SIG-M5 treated with dmso at 0.1 percent for 504 hours (cell line): ENCODE measurements at regions not wholly inside any gene's neighbourhood (a gene's known extent, or its start where the extent isn't known, plus 50 kb on each side); places are given as distances from the start of the nearest gene placed in this dataset.

Source experiments
- DNase-seq: peaks from one replicate; lab custom pipeline; 2025; ENCODE audit not compliant: unreplicated experiment; lab: John Stamatoyannopoulos, UW

GRCh38 chr13:109403012-109403421 lies 383.4 kb downstream of the IRS2 start:
- DNase-seq: peak; percentile 98

DNA sequence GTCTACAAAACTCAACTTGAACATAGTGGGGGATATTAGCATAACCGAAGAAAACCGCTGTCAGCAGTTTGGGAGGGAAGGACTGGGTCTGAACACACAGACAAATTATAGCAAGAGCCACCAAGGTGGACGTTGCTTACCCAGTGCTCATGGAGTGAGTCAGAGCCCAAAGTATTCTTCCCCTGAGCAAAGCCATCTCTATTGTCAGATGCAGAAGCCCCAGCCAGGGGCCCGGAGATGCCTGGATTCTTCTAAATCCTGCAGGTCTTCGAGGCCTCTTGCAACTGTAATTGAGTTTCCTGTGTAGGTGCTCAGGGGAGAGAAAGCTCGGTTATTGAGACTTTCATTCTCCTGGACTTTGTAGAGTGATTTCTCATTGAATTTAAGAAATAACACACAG lies 384.5 kb downstream of the IRS2 start:
- no peak for DNase-seq

DNA sequence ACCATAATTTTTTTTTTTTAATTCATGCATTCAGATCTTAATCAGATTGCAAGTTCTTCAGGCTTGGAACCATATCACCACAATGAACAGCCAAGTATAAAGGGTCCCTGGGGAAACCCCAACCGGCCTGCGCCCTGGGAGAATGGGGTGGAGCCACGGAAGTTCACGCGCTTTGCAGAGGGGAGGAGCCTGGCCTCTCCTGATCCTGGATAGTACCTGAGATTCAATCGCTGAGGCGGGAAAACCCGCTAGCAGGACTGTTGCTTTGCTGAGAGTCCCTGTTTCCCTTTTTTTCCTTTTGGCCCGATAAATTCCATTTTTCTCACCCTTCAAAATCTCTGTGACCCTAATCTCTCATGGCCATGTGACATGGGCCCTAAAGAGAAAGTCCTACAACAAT lies 385.1 kb downstream of the IRS2 start:
- DNase-seq: no peak

DNA sequence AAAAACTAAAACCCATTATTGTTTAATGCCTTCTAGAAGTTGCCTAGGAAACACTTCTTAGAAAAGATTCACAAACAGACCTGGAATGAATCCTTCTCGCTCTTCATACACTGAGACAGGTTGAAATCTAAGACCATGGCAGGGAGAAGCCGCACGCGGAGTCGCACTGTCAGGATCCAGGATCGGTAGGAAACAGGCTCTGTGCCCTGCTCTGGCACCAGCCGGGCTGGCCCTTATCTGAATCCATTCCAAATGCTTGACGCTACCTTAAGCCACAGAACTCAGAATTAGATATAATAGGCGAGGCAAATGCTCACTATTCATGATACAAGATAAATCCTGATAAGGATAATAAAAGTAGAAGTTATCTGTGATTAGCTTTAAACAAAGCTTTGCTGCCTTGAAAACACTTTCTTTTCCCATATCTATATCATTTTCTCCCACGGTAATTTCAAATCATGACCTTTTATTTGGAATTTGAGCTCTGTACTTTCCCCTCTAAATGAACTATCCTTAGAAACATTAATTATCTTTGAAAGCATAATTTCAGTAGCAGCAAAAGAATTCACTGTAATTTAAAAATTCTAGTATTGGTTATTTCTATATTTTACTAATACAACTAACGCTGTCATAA lies 385.6 kb downstream of the IRS2 start:
- DNase-seq: no peak

GRCh38 chr13:109400209-109400608 lies 386.2 kb downstream of the IRS2 start:
- peak; percentile 98 for DNase-seq

DNA sequence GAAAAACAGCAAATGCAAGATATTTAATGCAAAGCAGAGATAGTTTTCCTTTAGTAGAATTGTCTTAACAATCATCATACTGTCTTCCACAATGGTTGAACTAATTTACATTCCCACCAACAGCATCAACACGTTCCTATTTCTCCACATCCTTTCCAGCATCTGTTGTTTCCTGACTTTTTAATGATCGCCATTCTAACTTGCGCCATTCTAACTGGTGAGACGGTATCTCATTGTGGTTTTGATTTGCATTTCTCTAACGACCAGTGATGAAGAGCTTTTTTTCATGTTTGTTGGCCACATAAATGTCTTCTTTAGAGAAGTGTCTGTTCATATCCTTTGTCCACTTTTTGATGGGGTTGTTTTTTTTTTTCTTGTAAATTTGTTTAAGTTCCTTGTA lies 388.3 kb downstream of the IRS2 start:
- DNase-seq: peak; percentile 56

- DNase-seq: no peak
These were observed 389.1 kb downstream of the IRS2 start for GRCh38 chr13:109397285-109397684.

- DNase-seq: no peak
These were observed 390.1 kb downstream of the IRS2 start for GRCh38 chr13:109396266-109396665.

DNA sequence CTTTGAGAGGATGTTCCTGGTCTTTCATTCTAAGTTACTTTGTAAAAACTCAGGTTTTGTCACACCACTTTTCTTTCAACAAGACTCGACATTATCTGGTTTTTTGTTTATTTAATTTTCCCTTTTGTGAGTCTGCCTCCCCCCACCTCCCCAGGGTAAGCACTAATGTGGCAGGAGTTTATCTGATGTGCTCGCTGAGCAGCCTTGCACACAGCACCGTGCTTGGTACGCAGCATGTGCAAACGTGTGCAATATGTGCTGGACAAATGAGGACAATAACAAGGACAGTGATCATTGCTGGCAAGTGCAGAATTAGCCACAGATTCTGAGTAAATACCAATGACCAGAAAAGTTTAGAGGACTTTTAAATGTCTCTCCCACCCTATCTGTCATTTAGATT lies 391.4 kb downstream of the IRS2 start:
- no peak for DNase-seq

DNA sequence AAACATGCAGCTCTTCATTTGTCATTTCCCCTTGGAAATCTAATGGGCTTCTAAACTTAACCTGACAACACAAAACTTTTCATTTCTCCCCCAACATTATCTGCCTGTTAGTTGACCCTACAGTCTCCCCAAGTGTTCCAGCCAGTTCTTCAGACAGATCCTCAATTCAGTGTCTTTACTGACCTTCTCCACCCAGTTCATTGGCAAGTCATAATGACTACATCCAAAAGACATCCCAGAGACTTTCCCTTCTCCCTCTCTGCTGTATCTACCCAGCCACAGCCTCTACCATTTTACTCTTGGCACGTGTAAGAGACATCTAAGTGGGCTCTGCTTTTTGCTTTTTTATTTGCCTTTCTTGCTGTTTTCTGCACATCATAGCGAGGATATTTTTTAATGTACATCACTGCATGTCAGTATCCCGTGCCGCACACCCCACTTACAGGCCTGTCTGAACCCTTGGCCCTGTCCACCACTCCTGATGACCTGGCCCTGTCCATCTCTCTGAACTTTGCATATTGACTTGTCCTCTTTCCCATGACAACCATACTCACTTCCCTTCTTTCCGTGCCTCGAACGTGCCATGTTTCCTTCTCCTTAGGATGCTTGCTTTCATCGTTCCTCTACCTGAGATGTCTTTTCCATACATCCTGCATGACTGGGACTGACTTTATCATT lies 391.9 kb downstream of the IRS2 start:
- no peak for DNase-seq

DNA sequence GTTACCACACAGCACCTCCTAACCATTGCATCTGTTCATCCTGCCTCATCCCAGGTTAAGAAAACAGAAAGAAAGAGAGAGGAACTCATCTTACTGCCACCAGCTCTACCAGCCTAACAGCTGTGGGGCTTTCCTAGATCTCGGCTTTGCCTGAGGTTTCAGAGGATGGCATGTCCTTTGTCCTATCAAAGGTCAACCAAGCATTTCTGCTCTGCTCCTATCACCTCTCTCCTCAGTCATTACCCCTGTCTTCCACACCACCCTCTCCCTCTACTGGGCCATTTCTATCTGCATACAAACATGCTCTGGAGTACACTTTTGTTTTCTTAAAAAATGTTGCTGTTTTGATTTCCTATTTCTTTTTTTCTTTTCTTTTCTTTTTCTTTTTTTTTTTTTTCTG lies 393.3 kb downstream of the IRS2 start:
- no peak for DNase-seq

GRCh38 chr13:109390391-109390790 lies 396.0 kb downstream of the IRS2 start:
- DNase-seq: no peak

GRCh38 chr13:109389892-109390345 lies 396.5 kb downstream of the IRS2 start:
- peak; percentile 99 for DNase-seq

DNA sequence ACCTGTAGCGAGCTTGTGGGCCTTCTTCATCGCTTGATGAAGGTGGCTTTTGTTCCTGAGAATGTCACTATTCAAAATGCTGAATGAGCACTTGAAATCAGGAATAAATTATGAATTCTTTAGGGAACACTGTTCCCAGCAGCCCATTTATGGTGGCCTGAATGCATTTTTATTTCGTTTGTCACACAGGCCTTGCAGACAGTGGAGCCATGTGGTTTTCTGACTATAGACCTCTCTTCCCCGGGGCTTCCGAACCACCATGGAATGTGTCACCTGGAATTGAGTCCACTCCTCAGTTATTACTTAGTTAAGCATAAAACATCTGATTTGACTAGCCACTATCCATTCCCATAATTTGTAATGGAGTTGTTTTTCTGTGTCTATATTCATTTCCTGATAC lies 396.9 kb downstream of the IRS2 start:
- DNase-seq: peak; percentile 79

DNA sequence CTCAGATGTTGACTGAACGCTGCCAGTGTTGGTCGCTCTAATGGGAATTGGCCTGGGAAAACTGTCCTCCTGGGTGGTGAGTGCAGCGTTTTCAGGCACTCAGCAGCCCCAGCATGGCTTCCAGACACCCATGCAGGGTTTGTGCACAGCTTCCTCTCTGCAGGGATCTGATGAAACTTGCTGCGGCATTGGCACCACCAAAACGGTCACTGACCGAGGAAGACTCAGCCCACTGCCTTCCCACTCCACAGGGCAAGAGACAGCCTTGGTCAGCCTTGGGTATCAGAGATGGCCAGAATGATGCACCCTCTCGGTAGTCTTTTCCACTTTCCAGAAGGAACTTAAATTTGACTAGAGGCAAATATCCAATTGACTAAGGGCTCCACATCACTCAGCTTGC lies 398.9 kb downstream of the IRS2 start:
- DNase-seq: peak; percentile 67

GRCh38 chr13:109385242-109385560 lies 401.2 kb downstream of the IRS2 start:
- DNase-seq: peak; percentile 61

DNA sequence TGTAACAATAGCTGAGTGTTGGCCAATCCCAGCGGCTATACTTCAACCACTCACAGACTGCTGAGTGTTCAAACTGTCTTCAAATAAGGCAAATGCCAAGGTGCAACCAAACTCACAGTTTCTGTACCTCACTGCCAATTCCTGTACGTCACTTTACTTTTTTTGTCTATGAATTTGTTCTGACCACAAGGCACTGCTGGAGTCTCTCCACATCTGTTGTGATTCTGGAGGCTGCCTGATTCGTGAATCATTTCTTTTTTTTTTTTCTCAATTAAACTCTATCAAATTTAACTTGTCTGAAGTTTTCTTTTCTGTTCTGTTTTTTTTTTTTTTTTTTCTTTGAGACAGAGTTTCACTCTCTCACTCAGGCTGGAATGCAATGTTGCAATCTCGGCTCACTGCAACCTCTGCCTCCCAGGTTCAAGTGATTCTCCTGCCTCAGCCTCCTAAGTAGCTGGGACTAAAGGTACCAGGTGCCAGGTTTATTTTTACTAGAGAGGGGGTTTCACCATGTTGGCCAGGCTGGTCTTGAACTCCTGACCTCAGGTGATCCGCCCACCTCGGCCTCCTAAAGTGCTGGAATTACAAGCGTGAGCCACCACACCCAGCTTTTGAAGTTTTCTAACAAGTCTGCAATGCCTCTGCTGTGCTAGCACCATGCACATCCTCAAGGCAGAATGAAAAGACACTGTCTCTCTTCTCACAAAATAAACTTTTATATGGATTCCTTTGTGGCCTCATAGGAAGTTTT lies 401.7 kb downstream of the IRS2 start:
- DNase-seq: peak; percentile 22

- DNase-seq: peak; percentile 37
These were observed 402.7 kb downstream of the IRS2 start for GRCh38 chr13:109383683-109384082.

DNA sequence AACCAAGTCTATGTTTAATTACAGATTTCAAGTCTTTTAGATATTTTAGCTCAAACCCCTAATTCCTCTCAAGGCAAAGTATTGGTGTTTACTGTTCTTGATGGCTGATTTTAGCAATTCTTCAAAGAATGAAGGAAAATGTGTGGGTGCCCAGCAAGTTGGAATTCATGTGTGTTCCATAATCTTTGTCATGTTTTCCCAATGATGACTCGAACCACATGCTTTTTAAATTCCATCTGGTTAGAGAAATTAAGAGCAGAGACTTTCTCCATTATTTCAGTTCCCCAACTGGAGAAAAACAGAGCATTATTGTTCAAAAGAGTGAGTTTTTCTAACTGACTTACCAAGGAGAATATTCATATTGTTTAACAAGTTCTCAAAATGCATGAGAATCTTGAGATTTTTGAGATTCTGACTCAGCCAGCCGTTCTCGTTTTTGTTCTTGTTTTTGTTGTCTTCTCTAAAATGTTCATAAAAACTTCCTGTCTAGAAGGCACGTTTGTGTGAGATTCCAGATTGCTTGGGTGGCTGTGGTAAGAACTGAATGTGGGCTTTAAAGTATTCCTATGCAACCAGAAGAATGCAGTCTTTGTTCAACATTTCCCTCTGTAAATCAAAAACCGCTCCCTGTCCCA lies 404.7 kb downstream of the IRS2 start:
- no peak for DNase-seq

GRCh38 chr13:109380457-109380856 lies 405.9 kb downstream of the IRS2 start:
- no peak for DNase-seq

DNA sequence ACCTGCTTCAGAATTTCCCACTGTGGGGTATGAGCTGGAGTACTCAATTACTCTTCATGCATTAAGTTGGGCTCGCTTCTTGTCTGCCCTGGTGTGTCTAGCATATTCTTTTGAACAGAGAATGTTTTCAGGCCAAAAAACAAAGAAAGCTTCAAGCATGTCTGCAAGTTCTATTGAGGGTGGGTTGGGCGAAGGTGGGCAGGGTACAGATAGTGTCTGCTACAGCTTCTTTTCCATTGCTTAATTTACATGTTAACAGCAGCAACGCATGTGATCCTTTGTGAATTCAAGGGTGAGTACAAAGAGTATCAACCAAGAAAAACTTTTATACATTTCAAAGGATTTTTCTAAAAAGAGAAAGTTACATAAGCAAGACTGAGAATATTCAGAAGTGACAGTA lies 406.5 kb downstream of the IRS2 start:
- DNase-seq: no peak

DNA sequence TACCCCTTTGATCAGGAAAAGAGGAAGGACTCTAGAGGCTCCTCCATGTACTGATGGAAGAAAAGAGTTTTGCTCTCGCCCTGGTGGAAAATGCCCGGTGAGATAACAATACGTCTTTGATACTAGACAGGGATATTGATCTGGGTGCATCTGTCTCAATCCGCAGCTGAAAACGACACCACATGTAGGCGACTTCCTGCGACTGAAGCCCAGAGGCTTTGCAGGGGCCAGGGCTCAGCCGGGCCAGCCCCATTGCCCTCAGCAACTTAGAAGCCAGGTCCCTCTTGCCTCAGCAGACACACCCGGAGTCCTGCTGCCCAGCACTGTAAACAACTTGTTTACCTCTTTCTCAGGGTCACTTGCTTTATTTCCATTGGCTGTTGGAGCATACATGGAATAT lies 409.4 kb downstream of the IRS2 start:
- no peak for DNase-seq
